ENCODE measurements at regions not wholly inside any gene's neighbourhood (a gene's known extent, or its start where the extent isn't known, plus 50 kb on each side); places are given as distances from the start of the nearest gene placed in this dataset.

DNA sequence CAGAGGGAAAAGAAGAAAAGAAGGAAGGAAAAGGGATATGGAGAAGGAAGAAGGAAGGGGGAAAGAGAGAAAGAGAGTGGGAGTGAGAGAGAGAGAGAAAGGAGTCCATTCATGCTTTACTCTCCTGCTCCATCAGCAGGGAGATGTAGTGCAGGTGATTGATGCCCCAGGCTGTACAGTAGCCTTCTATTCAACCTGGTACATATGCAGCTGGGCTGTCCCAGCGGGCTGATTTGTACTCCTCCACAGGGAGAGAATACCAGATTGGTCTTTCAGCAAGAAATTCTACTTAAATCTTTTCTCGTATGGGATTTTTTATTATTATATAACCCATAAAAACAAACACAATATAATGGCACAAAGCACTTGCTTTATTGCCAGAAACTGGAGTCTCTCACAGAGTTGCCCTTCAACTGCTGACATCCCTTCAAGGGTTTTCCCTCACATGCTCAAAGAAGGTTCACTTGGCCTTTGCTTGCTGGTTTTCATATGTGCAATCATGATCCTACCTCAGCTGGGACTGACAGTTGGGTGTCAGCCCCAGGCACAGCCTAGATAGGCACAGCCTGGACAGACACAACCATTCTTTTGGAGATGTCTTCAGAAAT lies 380.1 kb upstream of the RIOK2 start:
- TF ChIP-seq FOXP2 (optimal IDR thresholded peaks at IDR 0.05; ENCODE audit: borderline replicate concordance, extremely low read depth, extremely low read length, insufficient read depth) (no peak), SIN3A (IDR thresholded peaks at IDR 0.05; ENCODE audit: borderline replicate concordance, insufficient read depth, low read length) (no peak)
